ENCODE measurements at regions not wholly inside any gene's neighbourhood (a gene's known extent, or its start where the extent isn't known, plus 50 kb on each side); places are given as distances from the start of the nearest gene placed in this dataset.

DNA sequence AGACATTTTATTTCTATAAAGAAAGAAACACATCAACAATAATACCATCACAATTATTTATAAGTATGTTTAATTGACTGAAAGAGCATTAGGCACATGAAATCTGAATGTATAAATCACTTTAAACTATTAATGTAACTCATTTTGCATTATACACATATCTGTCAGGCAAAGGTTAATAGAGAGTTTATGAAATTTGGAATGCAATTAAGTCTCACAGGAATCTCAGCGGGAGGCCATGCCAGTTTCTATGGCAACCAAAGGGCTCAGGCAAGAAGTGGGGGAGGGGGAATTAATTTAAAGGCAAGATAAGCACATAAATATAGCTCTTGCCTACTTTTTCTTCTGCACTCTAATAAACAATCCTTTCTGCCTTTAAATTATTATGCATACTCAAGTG lies 152.6 kb downstream of the SLC16A9 start:
- no peak overlapping the region for H3K4me3 ChIP-seq (ENCODE audit: low read length)
- TF ChIP-seq, protein P1, sequence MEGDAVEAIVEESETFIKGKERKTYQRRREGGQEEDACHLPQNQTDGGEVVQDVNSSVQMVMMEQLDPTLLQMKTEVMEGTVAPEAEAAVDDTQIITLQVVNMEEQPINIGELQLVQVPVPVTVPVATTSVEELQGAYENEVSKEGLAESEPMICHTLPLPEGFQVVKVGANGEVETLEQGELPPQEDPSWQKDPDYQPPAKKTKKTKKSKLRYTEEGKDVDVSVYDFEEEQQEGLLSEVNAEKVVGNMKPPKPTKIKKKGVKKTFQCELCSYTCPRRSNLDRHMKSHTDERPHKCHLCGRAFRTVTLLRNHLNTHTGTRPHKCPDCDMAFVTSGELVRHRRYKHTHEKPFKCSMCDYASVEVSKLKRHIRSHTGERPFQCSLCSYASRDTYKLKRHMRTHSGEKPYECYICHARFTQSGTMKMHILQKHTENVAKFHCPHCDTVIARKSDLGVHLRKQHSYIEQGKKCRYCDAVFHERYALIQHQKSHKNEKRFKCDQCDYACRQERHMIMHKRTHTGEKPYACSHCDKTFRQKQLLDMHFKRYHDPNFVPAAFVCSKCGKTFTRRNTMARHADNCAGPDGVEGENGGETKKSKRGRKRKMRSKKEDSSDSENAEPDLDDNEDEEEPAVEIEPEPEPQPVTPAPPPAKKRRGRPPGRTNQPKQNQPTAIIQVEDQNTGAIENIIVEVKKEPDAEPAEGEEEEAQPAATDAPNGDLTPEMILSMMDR (conservative IDR thresholded peaks at IDR 0.05; ENCODE audit: low read depth, low read length) = no peak
- peak; percentile 78 for DNase-seq (ENCODE audit: low read depth)

DNA sequence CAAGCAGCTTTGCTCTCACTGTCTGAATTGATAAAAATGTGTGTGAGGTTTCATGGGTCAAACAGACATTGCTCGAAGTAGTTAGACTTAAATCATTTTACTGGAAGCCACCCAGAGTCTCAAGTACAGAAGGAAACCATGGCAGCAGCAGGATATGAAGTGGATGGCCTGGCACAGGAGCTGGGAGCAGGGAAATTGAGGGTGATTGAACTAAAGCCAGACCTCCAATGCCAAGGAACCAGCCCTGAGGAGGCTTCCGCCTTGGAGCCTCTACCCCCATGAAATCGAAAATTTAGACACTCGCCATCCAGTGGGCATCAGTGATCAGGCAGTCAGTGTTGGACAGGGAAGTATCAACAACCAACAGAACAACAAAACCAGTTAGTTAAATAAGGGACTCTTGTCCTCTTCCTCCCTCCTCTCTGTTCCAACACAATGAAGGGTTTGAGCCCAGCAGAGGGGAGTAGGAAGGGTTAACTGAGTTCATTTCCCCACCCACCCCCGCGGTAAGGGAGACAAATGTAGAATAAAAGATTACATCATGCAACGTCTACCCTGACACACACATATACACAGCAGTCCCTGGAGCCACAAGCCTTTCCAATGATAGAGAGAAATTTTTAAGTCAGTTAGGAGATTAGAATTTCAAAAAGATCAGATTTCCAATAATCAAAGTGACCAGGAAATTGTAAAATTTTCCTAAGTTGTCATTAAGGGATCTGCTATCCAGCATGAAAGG lies 156.3 kb downstream of the SLC16A9 start:
- DNase-seq (ENCODE audit: low read depth) = no peak
- TF ChIP-seq, protein P1 (conservative IDR thresholded peaks at IDR 0.05; ENCODE audit: low read depth, low read length) = no peak
- no peak overlapping the region for H3K4me3 ChIP-seq (ENCODE audit: low read length)

DNA sequence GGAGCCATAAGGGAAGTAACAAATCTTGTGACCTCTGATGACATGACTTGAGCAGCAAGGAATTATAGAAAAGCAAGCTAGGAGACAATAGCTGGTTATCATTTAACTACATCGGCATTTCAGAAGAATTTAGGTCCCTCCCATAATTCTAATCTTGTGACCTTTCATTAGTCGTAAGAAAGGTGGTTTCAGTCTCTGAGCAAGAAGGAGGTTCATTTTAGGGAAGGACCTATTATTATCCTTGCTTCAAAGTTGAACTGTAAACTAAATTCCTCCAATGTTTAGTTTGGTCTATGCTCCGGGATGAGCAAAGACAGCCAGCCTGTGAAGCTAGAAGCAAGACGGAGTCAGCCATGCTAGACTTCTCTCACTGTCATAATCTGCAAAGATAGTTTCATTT lies 159.6 kb downstream of the SLC16A9 start:
- no peak overlapping the region for H3K4me3 ChIP-seq (ENCODE audit: low read length)
- TF ChIP-seq, protein P1 (conservative IDR thresholded peaks at IDR 0.05; ENCODE audit: low read depth, low read length) = no peak
- DNase-seq (ENCODE audit: low read depth) = no peak

DNA sequence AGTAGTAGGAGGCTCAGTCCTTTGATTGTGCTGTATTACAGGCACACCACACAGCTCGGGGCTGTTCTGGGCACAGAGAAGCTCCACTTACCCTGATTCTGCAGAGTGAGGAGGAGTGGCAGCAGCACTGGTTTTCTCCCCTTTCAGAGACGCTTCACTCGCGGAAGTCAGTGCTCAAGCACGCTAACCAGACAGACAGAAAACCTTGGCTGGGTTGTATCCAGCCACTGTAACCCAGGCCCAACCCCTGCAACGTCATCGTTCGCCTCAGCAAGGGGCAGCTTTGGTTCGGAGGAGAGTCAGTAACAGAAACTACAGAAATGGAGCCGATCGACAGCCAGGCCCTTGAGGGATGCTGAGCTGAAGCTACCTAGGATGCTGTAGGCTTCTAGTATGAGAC lies 171.0 kb downstream of the SLC16A9 start:
- H3K4me3 ChIP-seq (ENCODE audit: low read length) = no peak overlapping the region
- TF ChIP-seq, protein P1 (conservative IDR thresholded peaks at IDR 0.05; ENCODE audit: low read depth, low read length) = no peak
- no peak for DNase-seq (ENCODE audit: low read depth)

DNA sequence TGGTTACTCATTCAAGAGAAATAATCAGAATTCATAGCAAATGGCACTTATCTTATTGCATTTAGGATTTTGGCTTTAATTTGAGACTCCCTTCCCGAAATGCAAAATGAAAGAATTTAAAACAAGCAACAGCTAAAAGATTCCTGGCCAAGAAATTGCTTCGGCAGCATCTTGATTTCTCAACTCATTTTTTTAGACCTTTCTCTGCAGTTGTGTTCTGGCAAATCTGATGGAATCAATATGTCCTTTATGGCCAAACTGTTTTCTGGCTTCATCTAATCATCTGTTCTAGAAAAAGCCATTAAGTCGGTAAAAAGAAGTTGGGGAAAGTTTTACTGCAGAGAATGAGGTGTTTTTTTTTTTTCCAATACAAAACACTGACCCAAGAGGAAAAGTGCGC lies 172.1 kb downstream of the SLC16A9 start:
- no peak for DNase-seq (ENCODE audit: low read depth)
- TF ChIP-seq, protein P1 (conservative IDR thresholded peaks at IDR 0.05; ENCODE audit: low read depth, low read length) = no peak
- no peak overlapping the region for H3K4me3 ChIP-seq (ENCODE audit: low read length)

DNA sequence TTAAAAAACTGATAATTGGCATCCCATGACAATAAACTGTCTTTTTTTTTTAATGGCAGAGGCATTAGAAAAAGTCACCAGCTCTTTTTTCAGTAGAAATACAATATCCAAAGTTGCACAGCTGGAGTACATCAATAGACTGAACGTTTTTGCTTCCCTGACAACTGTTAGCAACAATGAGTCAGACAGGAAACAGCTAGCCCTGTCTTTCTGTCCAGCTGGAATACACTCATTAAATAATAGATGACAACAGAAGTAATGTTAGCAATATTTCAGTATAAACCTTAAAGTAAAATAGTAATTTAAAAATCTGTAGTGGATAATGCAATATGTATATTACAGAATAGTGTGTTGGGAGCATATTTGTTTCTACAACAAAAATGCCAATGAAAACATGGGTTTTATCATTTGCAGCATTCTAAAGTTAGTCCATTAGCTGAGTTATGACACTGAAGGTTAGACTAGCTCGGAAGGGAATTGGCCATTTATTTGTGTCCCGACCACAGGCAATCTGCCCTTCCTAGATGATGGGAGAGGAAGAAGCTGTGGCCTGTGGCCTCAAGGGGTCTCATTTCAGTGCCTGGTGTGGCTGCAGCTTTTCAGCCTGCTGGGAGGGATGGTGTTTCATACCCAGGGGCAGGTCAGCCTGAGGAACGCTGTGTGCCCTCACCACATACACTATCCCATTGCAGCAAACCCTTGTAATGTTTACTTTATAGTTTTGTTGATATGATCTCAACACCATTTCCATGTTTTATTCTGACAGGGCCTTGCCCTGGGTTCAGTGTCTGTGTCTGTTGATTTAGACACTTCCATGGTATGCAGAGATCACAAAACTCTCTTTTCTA lies 173.3 kb downstream of the SLC16A9 start:
- no peak overlapping the region for H3K4me3 ChIP-seq (ENCODE audit: low read length)
- DNase-seq (ENCODE audit: low read depth) = no peak
- TF ChIP-seq, protein P1 (conservative IDR thresholded peaks at IDR 0.05; ENCODE audit: low read depth, low read length) = no peak

Measured in retinal pigment epithelial cell (primary cell).